Astrocyte of the cerebellum (primary cell): ENCODE measurements at regions not wholly inside any gene's neighbourhood (a gene's known extent, or its start where the extent isn't known, plus 50 kb on each side); places are given as distances from the start of the nearest gene placed in this dataset.

Source experiments
- DNase-seq: peaks from one replicate; pipeline ENCODE4 v3.0.0-alpha.2; 2011; ENCODE audit warnings: low read depth
- H3K4me3 ChIP-seq: 2 replicates; pipeline ENCODE4 v1.5.1; 2011; ENCODE audit warnings: mild to moderate bottlenecking, low read depth, low read length, moderate library complexity
- in situ Hi-C: cut with HindIII; loops from 2 replicates; pipeline ENCODE4 v1.10.0; 2017; ENCODE audit warnings: low sequenced_read_pairs
- TF ChIP-seq, protein P1 (sequence below): IDR thresholded peaks from 2 replicates; pipeline ENCODE4 v1.5.1; 2012; ENCODE audit warnings: low read length, low read depth, moderate library complexity, mild to moderate bottlenecking; ENCODE audit errors: missing control alignments

DNA sequence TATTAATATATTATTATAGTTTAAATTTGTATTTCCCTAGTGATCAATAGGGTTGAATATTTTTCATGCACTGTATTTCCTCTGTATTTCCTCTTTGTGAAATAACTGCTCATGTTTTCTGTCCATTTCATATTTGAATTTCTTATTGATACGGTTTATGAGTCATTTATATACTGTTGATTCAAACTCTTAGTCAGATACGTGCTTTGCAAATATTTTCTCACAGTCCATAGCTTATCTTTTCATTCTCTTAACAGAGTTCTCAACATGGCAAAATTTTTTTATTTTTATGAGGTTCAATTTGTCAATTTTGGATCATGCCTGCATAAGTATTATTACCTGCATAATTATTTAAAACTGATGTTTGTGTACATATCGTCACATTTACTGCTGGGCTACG is 329.6 kb downstream of the HAO1 start:
- in situ Hi-C loops = no loop called here
- no peak overlapping the region for H3K4me3 ChIP-seq
- no peak for DNase-seq
- TF ChIP-seq, protein P1, sequence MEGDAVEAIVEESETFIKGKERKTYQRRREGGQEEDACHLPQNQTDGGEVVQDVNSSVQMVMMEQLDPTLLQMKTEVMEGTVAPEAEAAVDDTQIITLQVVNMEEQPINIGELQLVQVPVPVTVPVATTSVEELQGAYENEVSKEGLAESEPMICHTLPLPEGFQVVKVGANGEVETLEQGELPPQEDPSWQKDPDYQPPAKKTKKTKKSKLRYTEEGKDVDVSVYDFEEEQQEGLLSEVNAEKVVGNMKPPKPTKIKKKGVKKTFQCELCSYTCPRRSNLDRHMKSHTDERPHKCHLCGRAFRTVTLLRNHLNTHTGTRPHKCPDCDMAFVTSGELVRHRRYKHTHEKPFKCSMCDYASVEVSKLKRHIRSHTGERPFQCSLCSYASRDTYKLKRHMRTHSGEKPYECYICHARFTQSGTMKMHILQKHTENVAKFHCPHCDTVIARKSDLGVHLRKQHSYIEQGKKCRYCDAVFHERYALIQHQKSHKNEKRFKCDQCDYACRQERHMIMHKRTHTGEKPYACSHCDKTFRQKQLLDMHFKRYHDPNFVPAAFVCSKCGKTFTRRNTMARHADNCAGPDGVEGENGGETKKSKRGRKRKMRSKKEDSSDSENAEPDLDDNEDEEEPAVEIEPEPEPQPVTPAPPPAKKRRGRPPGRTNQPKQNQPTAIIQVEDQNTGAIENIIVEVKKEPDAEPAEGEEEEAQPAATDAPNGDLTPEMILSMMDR = no peak

DNA sequence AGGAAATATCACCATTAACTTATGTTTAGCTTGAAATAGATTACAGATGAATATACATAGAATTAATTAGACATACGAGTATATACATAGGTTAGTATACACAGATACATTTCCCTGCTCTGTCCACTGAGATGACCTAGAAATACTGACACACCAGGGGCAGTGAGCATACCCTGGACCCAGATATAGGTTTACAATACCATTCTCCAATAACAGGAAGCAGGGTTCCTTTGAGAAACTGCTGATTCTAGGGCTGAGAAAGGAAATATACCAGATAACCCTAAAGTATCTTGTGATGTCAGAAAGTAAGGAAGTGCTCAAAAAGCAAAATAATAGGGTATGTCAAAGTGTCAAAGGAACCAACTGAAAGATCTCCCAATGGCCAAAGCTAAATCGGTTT is 322.5 kb downstream of the HAO1 start:
- DNase-seq = no peak
- no peak overlapping the region for H3K4me3 ChIP-seq
- TF ChIP-seq, protein P1 = no peak
- in situ Hi-C loops = no loop called here

DNA sequence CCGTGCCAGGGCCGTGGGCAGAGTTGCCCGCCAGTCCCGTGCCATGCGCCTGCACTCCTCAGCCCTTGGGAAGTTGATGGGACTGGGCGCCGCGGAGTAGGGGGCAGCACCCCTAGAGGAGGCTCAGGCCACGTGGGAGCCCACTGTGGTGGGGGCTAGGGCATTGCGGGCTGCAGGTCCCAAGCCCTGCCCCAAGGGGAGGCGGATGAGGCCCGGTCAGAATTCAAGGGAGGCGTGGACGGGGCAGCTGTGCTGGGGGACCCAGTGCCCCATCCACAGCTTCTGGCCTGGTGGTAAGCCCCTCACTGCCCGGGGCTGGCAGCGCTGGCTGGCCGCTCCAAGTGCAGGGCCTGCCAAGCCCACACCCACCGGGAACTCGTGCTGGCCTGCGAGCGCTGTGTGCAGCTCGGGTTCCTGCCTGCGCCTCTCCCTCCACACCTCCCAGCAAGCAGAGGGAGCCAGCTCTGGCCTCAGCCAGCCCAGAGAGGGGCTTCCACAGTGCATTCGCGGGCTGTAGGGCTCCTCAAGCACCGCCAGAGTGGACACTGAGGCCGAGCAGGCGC is 317.8 kb downstream of the HAO1 start:
- no peak for DNase-seq
- no peak overlapping the region for H3K4me3 ChIP-seq
- in situ Hi-C loops = no loop called here
- TF ChIP-seq, protein P1 = no peak

DNA sequence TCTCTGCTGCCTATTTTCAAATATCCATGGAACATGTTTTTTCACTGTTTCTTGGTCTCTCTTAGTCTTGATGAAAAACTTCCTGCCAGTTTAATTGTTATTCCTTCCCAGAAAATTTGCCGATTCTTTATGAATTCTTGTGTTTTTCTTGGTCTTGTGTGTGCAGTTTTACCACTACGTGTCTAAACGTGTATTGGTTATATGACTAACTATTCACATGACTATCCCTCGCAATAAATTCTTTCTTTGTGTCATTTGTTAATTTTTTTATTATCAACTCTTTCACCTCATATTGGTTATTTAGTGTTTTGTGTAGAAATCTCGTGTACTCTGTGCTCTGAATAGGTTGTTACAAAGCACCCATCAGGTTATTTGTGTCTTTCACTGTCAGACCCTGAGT is 315.4 kb downstream of the HAO1 start:
- in situ Hi-C loops = no loop called here
- TF ChIP-seq, protein P1 = no peak

DNA sequence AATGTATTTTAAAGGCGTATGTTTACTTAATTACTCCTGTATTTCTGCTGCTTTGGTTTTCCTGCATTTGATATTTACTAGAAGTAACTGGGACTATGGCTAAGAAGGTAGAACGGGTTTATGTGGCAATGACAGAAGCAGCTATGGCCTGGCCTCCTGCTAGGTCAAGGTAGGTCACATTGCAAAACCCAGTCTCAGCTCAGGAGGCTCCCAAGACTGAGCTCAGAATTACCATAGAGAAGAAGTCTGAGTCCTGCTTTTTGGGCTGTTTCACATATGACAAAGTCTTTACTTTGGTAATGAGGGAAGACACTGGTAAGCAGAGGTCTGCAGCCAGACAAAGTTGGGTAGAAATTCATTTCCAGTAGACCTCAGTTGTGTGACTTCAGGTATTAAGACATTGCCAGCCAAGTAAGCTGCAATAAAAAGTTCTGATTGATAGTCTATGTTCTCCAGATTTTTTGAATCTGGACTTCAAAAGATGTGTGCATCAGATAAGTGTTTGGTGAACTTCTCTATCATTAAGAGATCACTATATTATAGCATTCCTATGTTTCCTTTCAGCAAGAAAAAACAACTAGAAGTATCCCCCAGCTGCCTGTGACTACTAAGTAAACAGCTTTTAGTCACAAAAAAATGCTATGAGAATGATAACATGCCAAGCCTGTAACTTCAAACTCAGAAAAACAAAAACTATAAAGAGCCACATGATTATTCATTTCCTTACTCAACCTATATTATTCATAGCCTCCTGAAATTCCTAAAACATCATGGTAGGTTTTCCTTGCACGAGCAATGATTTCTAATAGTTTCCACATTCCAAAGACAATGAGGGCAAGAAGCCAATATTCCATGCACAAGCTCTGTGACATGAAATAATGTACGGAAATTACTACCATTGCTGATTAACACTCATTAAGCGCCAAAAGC is 312.3 kb downstream of the HAO1 start:
- no peak overlapping the region for H3K4me3 ChIP-seq
- no peak for DNase-seq
- TF ChIP-seq, protein P1 = no peak
- in situ Hi-C loops = no loop called here

More for the DNA sequence above, 315.4 kb downstream of the HAO1 start:
- DNase-seq = no peak
- H3K4me3 ChIP-seq = no peak overlapping the region

DNA sequence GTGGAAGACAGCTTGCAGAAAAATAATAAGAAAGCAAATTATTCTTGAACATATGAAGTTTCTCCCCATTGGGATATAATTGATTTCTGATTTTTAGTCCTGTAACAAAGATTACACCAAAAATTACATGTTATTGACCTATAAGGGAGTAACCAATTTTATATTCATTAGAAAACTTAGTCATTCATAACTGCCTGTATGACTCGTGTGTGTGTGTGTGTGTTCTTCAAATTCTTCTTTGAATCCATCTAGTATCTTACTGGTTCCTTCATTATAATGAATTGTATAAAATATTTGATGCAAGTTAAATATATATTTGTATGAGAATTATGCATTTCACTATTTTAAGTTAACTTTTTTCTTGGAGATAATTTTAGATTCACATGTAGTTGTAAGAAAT is 310.4 kb downstream of the HAO1 start:
- TF ChIP-seq, protein P1 = no peak
- in situ Hi-C loops = no loop called here
- no peak overlapping the region for H3K4me3 ChIP-seq
- no peak for DNase-seq
